ENCODE measurements at regions not wholly inside any gene's neighbourhood (a gene's known extent, or its start where the extent isn't known, plus 50 kb on each side); places are given as distances from the start of the nearest gene placed in this dataset.

DNA sequence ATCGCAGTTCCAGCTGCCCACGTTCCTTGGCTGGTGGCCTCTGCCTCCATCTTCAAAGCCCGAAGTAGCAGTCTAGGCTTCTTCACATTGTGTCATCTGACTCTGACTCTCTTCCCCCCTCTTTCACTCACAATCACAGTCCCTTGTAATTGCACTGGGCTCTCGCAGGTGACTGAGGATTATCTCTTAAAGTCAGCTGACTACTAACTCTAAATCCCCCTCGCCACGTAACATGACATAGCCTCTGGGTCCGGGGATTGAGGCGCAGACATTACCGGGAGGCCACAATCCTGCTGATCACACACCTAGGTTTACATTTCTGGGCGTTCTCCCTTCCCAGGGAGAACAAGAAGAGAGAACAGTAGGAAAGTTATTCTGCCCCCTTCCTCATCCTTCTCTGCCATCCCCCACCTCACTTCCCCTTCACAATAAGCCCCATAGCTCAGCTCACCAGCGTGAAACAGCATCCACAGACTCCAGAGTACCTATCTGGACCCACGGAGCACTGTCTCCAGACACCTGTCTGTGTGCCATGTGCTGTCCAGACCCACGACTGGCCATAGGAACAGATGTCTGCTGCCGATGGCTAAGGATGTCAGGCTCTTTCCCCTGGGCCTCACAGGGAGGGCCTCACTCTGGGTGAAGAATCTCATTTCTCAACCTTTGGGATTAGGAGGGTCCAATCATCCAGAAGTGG lies 64.3 kb upstream of the FZD7 start:
- DNase-seq = no peak

DNA sequence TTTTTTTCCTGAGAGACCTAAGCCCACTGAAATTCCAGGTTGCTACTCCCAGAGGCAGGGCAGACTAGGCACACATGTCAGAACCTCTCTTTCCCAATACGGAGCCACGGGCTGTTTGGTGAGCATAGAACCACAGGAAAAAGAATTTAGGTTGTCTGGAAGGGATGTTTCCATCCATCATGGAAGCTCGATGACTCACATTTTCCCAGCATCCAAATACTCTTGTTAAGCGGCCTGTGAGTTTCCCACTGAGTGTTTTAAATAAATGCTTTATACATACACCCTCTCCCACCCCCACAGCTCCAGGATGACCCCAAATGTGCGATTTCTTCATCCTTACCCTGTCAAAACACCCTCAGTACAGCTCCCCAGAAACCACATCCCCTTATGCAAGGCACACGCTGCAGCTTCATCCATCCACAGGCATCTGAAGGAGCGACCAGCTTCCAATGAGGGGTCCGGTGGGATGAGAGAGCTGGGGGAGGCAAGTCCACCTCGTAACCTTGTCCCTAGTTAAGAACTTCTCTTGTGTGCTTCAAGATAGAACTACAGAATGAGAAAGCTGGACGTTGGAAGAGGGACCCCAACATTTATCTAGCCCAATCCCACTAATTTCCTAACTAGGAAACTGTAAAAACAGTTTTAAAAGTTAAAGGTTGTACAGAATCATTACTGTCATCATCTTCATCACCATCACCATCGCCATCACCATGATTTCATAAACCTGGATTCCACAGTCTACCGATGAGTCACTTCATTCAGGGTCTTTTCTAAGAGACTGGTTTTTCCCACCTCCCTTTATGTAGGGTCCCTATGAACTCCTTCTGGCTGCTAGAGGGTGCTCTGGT lies 63.5 kb upstream of the FZD7 start:
- no peak for DNase-seq

DNA sequence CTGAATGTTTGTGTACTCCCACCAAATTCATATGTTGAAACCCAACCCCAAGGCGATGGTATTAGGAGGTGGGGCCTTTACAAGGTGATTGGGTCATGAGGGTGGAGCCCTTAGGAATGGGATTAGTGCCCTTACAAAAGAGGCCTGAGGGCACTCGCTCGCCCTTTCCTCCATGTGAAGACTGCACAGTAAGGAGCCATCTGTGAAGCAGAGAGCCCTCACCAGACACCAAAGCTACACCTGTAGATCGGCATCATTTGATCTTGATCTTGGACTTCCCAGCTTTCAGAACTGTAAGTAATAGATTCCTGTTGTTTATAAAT lies 62.9 kb upstream of the FZD7 start:
- no peak for DNase-seq

DNA sequence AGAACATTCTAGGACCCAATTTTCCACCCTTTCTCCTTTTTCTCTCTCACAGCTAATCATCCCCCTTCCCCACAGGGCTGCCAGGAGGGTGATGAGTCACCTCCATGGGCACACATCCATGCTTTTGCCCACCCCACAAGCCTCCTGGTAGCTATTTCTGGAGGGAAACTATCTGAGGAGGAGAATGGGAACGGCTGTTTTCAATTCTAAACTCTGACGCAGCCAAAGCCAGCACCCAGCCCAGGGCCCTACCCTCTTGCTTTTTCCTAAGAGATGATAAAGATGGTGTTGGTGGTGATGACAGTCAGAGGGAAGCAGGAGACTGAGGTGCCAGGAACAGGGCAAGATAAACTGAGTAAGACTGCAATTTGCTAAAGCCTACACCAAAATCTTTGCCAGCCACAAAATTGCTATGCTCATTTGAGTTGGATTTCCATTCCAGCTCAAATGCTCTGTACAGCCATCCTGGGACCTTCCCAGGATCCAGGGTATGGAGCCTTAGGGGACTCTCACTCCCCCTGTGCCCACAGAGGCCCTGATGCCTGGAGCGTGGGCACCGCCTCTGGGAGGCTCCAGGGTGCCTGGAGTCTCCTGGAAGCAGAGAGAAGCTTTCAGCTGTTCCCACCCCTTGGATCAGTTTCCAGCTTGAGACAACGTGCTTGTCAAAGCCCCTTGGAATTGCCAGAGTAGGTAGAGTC lies 62.0 kb upstream of the FZD7 start:
- DNase-seq = no peak

DNA sequence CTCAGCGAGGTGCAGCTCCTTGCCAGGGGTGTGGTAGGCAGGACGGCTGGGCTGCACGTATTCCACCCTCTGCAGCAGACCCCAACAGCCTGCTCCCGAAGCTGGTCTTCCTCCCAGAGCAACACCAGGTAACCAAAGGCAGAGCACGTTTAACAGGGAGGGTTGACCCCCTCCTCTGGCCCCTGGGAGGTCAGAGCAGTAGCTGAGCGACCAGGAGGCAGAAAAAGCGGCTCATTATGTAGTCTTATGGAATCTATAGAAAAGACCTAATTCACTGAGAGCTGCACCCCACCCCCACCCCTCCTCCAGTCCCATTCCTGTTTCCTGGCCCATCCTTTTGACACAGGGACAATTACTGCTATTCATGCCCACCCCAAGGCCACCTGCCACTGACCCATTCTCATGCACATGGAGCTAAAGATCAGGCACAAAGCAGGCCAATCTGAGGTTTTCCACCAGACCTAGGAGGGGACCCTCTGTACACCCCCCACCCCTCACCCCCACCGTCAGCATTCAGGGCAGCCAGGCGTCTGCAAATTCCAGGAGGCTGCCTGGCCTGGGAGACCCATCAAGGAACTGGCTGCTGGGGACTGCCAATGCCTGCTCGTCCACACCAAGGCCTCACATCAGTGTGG lies 60.9 kb upstream of the FZD7 start:
- DNase-seq = peak; percentile 40

DNA sequence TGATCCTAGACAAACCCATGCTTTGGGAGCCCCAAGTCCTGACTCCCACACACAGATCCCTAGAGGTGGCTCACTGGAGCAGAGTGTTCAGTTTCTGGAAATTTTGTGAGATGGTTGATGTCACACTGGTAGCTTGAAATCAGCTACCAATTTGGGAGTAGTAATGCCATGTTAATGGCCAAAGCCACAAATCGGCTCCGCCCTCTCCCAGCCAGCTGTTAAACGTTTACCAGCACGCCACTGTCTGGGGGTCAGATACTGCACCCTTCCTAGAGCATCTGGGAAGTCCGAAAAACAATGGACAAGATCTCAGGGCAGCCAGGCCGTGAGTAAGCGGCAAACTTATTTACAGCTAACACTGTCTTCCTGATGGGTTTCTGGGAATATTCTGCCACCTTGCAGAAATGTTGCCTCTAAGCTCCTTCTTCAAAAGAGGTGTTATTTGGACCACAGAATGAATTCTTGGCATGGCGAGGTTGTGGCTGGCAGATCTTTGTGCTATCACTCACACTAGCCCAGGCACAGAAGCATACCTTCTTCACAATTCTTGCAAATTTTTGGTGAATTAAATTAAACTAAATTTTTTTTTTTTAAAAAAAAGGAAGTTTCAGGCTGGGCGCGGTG lies 60.2 kb upstream of the FZD7 start:
- no peak for DNase-seq

DNA sequence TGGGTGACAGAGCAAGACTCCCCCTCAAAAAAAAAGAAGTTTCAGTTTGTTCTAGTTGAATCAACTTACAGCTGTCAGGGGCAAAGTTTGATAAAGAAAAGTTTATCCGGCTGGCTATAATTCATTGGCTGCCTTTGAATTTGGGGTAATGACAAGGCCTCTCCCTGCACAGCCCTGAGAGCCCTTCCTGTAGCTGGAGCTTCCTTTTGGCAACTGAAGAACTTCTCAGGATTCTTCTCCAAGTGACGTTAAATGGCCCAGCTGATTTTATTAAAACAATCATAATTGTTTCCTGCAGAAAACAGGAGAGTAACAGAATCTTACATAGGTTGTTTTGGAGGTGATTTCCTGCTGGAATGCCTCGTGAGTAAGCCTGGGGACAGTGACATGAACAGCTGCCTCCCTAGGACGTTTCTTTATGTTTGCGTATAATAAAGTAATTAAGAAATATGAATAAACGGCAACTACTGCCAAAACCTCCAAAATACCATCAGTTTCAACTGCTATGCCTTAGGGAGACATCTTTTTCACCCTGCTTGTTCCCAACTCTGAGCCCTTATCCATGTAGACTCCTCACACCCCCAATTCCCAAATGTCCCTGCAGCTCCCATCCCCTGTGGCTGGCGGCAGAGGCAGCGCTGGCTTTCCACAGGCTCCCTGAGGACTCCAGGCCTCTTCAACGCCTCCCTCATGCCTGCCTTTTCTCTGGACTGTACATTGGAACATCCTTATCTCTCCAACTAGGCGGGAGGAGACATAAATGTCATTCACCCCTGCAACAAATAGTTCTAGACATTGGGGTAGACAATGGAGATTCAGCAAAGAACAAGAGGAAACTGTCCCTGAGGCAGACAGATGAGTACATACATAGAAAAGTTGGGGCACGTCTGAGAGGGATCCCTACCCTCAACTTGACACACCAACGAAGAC lies 59.2 kb upstream of the FZD7 start:
- no peak for DNase-seq

DNA sequence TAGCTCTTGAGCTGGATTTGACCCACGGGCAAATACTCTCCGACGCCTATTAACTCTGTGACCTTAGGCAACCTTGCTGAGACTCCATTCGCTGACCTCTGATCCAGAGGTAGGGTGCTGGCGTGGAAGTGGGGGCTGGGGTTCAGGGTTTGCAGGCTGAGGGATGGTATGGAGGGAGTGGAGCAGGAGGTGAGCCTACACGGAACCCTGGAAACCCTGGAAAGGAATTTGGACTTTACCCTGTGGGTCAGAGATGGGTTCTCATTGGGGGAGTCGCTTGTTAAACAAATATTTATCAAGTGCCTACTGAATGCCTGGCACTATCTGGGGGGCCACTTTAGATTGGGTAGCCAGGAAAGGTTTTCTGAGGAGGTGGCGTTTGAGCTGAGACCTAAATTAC lies 58.2 kb upstream of the FZD7 start:
- DNase-seq = no peak

DNA sequence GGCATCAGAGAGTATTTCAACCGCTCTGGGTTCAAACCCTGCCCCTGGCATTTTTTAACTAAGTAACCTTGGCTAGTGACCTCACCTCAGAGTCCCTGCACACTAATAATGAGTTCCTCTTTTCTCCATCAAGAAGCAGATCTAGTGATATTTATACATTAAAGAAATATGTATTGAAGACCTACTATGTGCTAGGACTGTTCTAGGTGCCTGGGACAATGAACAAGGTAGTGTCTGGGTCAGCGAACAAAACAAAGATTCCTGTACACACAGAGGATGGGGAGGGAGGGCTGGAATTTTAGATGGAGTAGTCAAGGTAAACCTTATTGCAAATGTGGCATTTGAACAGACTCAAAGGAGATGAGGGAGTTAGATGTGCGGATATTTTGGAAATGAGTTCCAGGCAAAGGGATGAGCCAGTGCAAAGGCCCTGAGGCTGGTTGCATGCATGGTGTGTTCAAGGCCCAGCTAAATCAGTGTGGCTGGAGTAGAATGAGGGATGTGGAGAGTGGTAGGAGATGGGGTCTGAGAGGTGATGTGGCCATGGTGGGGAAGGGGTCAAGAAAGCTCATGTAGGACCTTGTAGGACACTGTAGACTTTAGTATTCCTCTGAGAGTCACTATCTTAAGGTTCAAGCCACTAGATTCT lies 57.6 kb upstream of the FZD7 start:
- DNase-seq = no peak

DNA sequence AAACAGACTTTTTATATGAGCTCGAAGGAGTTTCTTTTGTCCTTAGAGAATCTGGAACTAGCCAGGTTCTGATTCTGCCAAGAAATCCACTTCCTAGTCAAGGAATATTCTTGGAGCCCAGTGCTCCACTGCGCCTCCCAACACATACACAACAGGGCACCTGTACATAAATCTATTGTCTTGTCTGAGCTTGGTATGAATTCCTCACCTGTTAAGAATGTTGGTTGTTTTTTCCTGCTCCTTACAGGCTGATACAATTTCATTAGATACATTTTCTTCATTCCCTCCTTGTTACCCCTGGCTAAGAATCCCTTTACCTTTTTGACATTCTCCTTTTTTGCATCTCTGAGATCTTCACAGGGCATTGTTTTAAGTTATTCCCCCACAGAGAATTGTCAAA lies 56.0 kb upstream of the FZD7 start:
- no peak for DNase-seq

DNA sequence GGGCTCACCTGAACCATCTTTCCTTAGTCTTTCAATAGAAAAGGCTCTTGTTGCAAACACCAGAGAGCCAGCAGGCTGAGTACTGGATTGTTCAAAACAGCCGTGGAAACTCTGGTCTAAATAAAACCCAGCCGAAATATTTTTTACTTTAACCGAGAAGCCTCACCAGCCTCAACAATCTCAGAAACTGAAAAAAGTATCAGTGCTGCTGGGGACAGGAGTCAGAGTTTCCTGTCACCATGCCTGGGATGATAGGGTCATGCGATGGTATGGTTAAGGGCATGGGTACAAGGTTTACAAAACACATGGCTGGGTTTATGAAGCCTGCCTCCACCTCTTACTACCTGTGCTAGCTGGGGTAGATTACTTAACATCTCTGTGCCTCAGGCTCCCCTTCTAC lies 55.3 kb upstream of the FZD7 start:
- no peak for DNase-seq

DNA sequence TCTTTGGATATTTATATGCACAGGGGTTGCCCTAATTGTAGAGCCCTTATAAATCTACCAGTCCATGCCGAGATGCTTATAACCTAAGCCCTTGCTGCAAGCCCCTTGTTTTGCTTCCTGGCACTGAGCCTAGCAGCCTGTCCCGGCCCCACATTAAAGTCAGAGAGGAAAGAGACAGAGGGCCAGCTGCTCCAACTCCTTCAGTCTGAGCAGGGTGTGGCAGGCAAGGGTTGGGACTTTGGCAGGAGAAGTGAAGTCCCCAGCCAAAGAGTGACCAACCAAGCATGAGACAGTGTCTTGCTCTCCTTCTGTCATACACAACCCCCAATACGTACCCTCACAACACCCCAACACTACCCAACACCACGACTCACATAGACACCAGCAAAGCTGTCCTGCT lies 54.7 kb upstream of the FZD7 start:
- DNase-seq = no peak

DNA sequence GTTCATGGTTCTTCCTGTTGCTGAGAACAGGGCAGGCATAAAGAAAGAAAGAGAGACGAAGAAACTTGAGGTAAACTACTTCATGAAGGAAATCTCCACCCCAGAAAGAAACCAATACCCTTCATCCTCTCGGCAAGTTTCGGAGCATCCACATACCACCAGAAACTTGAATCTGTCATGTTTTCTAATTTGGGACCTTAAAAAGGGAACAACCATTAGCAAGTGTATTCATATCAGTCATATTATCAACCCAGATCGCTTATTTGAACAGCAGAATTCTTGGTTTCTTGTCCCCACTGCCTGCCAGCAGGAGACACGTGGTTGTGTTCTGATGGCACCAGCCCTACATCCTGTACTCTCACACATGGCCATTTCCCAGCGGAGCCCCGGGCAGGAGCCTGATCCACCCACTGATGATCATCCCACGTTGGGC lies 53.2 kb upstream of the FZD7 start:
- DNase-seq = no peak

DNA sequence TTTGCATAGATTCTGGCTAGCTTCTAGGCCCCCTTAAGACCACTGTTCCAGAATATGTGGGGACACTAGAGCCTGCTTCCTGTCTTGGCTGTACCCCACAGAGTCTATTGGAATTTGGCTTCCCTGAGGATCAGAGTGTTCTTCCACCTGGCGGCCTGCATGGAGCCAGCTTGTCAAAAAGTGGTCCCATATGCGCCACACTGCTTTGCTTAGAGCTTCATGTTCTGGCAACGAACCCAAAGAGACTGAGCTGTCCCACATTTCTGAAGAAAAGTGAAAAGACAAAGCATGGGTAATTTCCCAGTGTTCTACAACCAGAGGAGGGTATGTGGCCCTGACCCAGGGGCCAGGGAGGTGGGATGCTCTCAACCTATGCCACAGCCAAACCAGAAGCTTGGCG lies 52.7 kb upstream of the FZD7 start:
- DNase-seq = no peak

DNA sequence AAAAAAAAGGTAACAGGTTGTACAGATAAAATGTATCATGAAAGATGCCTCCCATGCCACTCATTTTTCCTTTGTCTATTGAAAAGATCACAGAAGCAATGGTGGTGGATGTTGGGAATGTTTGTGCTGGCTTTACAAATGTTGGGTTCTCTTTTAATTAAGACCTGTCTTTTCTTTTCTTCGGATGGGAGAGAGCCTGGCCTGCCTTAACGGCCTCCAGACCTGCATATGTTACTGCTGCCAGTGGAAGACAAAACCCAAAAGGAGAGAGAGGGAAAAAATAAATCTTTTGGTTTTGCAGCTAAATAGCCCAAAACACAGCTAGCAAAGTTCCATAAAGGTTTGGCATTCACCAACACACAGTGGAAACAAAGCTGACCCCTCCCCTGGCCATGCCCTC lies 50.5 kb upstream of the FZD7 start:
- DNase-seq = no peak

DNA sequence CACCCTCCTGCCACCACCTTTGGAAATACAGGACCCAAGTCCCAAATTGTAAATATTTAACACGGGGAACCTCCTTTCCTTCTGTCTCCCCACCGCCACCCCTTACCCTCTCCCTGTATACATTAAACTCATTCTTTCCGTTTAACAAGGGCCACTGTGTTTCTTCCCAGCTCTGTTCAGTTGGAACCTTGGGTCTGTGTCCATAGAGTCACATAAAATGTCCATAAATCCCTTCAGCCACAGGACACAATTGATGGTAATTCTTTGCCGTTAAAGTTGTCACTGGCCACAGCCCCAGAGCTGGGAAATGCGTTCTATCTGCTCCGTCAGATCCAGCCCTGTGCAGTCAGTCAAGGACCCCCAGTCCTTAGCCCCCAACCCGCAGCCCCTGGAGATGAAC lies 49.9 kb upstream of the FZD7 start:
- DNase-seq = no peak
